Osteocyte (in vitro differentiated cells): ENCODE measurements at regions not wholly inside any gene's neighbourhood (a gene's known extent, or its start where the extent isn't known, plus 50 kb on each side); places are given as distances from the start of the nearest gene placed in this dataset.

Source experiments
- DNase-seq: peaks from one replicate; pipeline ENCODE4 v3.0.0; 2021; ENCODE audit warnings: mixed read lengths; ENCODE audit not compliant: unreplicated experiment; ENCODE audit errors: extremely low spot score
- H3K27ac Mint-ChIP-seq: one replicate; pipeline ENCODE4 v1.8.0; 2021; ENCODE audit warnings: mild to moderate bottlenecking, mixed read lengths; ENCODE audit not compliant: unreplicated experiment
- H3K27me3 Mint-ChIP-seq: one replicate; pipeline ENCODE4 v1.8.0; 2021; ENCODE audit warnings: mixed read lengths; ENCODE audit not compliant: unreplicated experiment
- H3K36me3 Mint-ChIP-seq: one replicate; pipeline ENCODE4 v1.8.0; 2021; ENCODE audit warnings: mixed read lengths; ENCODE audit not compliant: unreplicated experiment
- H3K4me1 Mint-ChIP-seq: one replicate; pipeline ENCODE4 v1.8.0; 2021; ENCODE audit warnings: mixed read lengths; ENCODE audit not compliant: unreplicated experiment
- H3K4me3 Mint-ChIP-seq: one replicate; pipeline ENCODE4 v1.8.0; 2021; ENCODE audit warnings: mild to moderate bottlenecking, moderate library complexity, mixed read lengths; ENCODE audit not compliant: unreplicated experiment
- H3K9me3 Mint-ChIP-seq: one replicate; pipeline ENCODE4 v1.8.0; 2021; ENCODE audit warnings: mixed read lengths; ENCODE audit not compliant: unreplicated experiment
- CTCF ChIP-seq: fragments of 200-600 bp; sonication (generic); IDR thresholded peaks from 2 replicates; pipeline ENCODE4 v1.5.0; 2021; ENCODE audit warnings: antibody characterized with exemption, mild to moderate bottlenecking, moderate library complexity

DNA sequence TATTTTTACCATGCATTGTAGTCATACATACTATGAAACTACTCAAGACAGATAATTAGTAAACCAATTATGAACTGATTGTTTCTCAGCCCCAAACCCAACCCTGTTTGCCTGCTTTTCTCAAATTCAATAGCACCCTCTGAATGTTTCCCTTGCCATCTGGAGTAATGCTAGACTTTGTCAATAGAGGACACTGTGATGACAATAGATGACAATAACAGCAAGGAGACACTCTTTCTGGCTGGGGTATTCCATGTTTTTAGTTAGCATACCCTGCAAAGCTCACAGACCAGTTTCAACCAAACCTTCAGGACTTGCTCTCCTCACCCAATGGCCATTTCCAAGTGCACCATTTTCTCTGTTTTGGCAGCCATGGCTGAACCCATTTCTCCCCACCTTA, 108.5 kb upstream of the LRRC7 start:
- Mint-ChIP-seq H3K27me3 (peaks cover 2% of the 10 kb centered on the region), H3K9me3 (peaks cover 6% of the 10 kb centered on the region), H3K36me3 (no peaks in the 10 kb centered on the region), H3K4me1 (no peaks in the 10 kb centered on the region), H3K4me3 (no peak overlapping the region), H3K27ac (no peak overlapping the region)
- no peak for DNase-seq
- TF ChIP-seq CTCF = no peak

GRCh38 chr1:69475021-69475420, 92.7 kb upstream of the LRRC7 start:
- Mint-ChIP-seq H3K27ac (no peak overlapping the region), H3K4me1 (no peaks in the 10 kb centered on the region), H3K9me3 (no peaks in the 10 kb centered on the region), H3K36me3 (no peaks in the 10 kb centered on the region), H3K27me3 (no peaks in the 10 kb centered on the region), H3K4me3 (no peak overlapping the region)
- no peak for DNase-seq
- no peak for TF ChIP-seq CTCF

DNA sequence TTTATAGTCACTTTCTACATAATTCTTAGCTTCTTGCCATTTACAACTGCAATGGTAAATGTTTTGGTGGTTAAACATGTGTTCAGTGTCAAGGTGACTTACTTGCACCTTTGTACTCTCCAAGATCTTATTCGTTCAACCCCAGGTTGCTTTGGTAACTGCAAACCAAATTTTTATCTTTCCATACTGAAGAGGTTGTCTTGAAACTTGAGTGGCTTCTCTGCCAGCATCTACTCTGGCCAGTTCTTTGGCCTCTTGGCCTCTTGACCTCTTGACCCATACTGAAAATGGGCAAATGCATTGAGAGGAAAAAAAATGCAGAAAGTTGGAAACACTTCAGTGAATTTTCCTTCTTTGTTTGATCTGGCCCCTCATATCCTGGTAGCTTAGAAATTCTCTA, 88.0 kb upstream of the LRRC7 start:
- TF ChIP-seq CTCF = no peak
- no peaks in the 10 kb centered on the region for H3K9me3 Mint-ChIP-seq

DNA sequence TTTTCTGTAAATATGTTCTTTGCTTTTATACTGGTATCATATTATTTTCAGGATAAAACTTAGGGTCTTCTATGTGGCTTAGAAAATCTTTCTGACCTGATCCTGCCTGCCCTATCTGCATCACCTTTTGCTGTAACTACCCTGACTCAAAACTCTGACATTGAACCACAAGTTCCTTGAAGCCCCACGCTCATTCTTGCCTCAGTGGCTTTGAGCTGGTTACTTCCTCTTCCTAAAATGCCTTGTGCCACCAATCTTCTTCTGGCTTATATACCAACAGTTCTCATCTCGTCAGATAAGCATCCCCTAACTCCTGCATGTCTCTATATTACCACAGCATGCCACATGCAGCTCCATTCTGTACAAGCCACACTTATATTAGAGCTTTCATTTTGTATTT, 84.5 kb upstream of the LRRC7 start:
- no peak overlapping the region for H3K4me3 Mint-ChIP-seq
- no peak for TF ChIP-seq CTCF
- no peak for DNase-seq
- H3K9me3 Mint-ChIP-seq = peaks cover 4% of the 10 kb centered on the region
- no peak overlapping the region for H3K27ac Mint-ChIP-seq
- H3K27me3 Mint-ChIP-seq = peaks cover 6% of the 10 kb centered on the region
- no peaks in the 10 kb centered on the region for H3K4me1 Mint-ChIP-seq
- peaks cover 3% of the 10 kb centered on the region for H3K36me3 Mint-ChIP-seq

More for the DNA sequence above, 88.0 kb upstream of the LRRC7 start:
- Mint-ChIP-seq H3K4me3 (no peak overlapping the region), H3K4me1 (no peaks in the 10 kb centered on the region), H3K27ac (no peak overlapping the region), H3K27me3 (peaks cover 6% of the 10 kb centered on the region), H3K36me3 (no peaks in the 10 kb centered on the region)
- no peak for DNase-seq

GRCh38 chr1:69485616-69486015, 82.1 kb upstream of the LRRC7 start:
- no peak for TF ChIP-seq CTCF
- Mint-ChIP-seq H3K36me3 (peaks cover 3% of the 10 kb centered on the region), H3K9me3 (peaks cover 4% of the 10 kb centered on the region), H3K27ac (no peak overlapping the region), H3K4me1 (no peaks in the 10 kb centered on the region), H3K4me3 (no peak overlapping the region), H3K27me3 (peaks cover 6% of the 10 kb centered on the region)
- DNase-seq = no peak
